B cell (primary cell): ENCODE measurements at regions not wholly inside any gene's neighbourhood (a gene's known extent, or its start where the extent isn't known, plus 50 kb on each side); places are given as distances from the start of the nearest gene placed in this dataset.

ENCODE experiments used
- EZH2 ChIP-seq: IDR thresholded peaks from 2 replicates; pipeline ENCODE4 v1.6.1; 2012; ENCODE audit warnings: borderline replicate concordance, low read depth, mild to moderate bottlenecking, moderate library complexity, low read length; ENCODE audit not compliant: insufficient read depth, poor library complexity, severe bottlenecking
- TF ChIP-seq, protein P1 (sequence below): fragments of 200-600 bp; IDR thresholded peaks from one replicate; pipeline ENCODE4 v1.8.0; 2022; ENCODE audit warnings: antibody characterized with exemption, mild to moderate bottlenecking

GRCh38 chr1:188611432-188611831 is 1782.7 kb downstream of the PLA2G4A start:
- TF ChIP-seq, protein P1, sequence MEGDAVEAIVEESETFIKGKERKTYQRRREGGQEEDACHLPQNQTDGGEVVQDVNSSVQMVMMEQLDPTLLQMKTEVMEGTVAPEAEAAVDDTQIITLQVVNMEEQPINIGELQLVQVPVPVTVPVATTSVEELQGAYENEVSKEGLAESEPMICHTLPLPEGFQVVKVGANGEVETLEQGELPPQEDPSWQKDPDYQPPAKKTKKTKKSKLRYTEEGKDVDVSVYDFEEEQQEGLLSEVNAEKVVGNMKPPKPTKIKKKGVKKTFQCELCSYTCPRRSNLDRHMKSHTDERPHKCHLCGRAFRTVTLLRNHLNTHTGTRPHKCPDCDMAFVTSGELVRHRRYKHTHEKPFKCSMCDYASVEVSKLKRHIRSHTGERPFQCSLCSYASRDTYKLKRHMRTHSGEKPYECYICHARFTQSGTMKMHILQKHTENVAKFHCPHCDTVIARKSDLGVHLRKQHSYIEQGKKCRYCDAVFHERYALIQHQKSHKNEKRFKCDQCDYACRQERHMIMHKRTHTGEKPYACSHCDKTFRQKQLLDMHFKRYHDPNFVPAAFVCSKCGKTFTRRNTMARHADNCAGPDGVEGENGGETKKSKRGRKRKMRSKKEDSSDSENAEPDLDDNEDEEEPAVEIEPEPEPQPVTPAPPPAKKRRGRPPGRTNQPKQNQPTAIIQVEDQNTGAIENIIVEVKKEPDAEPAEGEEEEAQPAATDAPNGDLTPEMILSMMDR: no peak
- no peak for TF ChIP-seq EZH2
